Hepatic stellate cell (primary cell): ENCODE measurements at regions not wholly inside any gene's neighbourhood (a gene's known extent, or its start where the extent isn't known, plus 50 kb on each side); places are given as distances from the start of the nearest gene placed in this dataset.
A peak's percentile ranks its signal among the peaks of the same experiment; 100 is the strongest.

Experiments
- DNase-seq: peaks from one replicate; pipeline ENCODE4 v3.0.0; 2011; ENCODE audit warnings: low spot score

- no peak for DNase-seq
Measured at GRCh38 chr2:9156483-9156882, 50.1 kb upstream of the ASAP2 start.

DNA sequence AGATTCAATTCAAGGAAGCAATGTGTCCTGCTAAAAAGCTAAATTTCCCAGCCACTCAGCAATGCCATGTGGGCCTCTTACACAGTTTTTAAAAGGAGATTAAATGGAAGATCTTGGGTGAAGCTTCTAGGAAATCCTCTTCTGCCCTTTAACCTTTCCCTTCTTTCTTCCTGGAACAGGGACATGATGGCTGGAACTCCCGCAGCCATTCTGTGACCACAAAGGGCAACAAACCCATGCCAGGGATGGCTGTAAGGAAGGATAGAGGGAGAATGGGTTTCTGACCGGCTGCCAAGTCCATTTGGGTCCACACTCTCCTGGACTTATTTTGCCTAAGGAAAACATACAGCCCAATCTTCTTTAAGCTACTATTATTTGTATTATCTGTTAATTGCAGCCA lies 52.6 kb upstream of the ASAP2 start:
- DNase-seq, result no peak

DNA sequence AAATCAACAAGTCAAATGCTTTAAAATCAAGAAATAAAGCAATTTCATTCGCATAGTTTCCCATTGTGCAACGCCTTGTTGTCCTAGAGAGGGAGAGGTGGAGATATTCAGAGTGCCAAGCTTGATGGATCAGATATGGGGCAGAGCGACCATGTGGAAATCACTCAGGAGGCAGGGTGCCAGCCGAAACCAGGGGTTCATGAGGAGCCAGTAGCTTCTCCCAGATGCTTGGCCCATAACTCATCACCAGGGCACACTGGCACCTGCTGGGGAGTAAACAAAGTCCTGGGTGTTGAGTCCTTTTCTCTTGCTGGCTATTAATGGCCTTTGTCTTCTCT lies 53.0 kb upstream of the ASAP2 start:
- no peak for DNase-seq

GRCh38 chr2:9152975-9153642 lies 53.5 kb upstream of the ASAP2 start:
- DNase-seq, result peak; percentile 29

GRCh38 chr2:9150906-9151305 lies 55.7 kb upstream of the ASAP2 start:
- no peak for DNase-seq

DNA sequence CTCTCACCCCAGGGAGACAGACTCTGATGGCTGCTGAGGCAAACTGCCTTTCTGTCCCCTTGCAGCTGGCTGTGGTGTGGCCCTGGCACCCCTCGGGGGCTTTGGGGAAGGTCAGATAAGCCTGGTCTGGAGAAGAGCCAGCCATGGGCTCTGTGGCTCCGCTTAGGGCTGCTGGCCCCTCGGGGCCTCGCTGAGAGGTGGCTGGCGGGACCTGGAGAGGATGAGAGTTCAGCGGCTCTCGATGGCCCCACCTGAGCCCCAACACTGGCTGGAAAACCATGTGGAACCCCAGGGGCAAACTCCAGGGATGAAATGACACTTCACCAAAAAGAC lies 56.1 kb upstream of the ASAP2 start:
- DNase-seq, result no peak

DNA sequence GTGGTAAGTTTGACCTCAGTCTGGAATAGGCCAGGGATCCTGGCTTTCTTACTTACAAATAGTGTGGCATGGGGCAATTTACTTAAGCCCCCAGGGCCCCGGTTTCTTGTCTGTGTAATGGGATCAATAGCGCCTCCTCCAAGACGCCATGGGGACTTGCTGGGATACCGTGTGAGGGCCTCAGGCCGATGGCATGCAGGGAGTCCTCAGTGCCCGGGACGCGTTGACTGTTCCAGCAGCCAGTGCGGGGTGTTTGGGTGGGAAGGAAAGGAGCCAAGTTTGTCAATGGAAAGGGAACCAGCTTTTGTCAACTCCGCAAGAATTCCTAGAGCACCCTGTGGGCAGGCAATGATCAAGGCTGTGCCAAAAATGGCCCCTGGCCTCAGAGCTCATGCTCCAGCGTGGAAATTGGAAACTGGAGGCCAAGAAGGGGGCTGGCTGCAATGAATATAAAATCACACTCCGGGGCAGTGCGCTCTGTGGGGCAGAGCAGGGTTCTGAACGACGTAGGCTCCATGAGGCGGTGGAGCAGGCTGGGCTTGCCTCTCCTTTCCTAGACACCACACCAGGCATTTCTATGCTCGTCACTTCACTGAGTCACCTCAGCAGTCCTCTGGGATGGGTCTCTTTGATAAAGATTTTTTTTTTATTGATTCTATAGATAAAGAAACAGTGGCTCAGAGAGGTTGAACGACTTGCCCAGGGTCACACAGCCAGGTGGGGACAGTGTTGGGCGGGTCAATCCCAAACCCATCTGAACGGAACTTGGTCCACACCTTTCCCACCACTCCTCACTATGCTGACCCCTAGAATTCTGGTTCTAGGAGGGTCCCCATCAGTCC lies 56.7 kb upstream of the ASAP2 start:
- no peak for DNase-seq

GRCh38 chr2:9149388-9149660 lies 57.3 kb upstream of the ASAP2 start:
- no peak for DNase-seq

DNA sequence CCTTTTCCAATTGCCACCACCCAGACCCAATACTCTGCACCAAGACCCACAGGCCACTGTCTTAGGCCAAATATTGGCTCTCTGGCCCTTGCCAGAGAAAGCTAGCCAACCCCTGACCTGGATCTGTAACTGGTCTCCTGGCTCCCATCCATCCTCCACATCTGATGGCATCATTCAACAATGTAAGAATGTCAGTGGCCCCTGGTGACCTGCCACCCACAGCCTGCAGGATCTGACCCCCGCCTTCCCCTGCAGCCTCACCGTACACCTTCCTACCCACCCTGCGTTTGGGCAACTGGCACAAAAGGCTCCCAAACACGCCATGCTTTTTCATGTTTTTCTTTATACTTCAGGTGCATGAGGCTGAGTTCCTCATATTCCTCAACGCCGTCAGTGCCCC lies 60.0 kb upstream of the ASAP2 start:
- no peak for DNase-seq

DNA sequence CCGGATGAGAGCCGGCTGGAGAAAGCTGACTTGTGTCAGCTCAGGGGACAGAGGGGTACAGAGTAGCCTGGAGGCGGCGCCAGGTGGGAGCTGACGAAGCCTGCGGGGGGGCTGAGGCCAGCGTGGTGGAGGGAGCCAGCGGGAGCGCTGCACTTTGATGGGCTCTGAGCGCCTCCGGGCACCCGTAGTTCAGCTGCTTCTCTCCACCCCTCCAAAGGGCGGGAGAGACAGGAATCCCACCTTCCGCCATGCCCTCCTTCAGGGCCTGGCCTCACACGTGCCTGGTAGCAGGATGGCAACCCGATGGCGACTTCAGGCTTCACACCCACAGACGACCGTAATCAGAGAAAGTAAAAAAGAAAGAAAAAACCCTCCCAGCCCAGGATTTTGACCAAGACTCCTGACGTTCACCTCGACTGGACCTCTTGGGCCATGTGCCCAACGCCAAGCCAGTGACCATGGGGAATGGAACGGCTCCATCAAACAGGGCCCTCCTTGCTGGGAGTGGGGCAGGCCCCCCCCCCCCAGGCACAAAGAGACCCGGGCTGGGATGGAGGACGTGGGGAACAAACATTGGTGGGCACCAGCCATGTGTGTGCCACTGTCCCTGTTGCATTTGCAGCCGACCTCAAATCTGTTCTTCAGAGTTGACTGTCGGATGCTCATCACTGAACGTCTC lies 60.7 kb upstream of the ASAP2 start:
- no peak for DNase-seq

DNA sequence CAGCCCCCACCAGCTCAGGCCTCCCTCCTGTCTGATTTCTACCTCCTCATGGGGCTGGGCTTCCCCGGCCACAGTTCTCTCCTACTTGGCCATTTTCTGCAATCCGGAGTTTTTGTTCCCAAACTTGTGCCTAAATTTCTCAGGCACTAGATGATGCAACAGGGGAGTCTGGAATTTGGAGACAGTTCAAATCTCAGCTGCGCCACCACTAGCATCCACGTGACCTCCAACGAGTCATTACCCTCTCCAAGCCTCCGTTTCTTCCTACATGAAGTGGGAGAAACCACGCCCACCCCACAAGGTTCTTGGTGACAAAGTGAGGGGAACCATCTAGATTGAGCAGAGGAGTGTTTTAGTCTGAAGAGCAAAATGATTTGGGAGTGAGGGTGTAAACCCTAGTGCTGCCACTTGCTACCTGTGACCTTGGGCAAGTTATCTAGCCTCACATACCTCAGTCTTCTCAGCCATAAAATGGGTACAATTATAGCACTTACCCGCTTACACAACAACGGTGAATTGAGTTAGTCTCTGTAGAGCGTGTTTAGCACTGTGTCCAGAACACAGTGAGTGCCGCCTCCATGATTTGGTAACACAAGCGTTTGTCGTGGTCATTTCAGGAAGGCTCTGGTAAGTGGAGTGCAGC lies 61.4 kb upstream of the ASAP2 start:
- peak; percentile 64 for DNase-seq

GRCh38 chr2:9144617-9145016 lies 62.0 kb upstream of the ASAP2 start:
- DNase-seq, result no peak

DNA sequence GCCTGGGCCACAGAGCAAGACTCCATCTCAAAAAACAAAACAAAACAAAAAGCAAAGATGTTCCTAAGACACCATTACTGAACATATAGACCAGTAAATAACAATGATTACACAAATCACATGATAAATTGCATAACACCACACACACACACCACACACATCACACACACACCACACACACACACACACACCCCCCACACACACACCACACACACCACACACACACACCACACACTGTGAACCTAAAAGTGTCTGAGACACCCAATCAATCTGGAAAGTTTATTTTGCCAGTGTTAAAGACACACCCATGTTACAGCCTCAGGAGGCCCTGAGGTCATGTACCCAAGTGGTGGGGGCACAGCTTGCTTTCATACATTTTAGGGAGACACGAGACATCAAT lies 62.6 kb upstream of the ASAP2 start:
- DNase-seq, result no peak

DNA sequence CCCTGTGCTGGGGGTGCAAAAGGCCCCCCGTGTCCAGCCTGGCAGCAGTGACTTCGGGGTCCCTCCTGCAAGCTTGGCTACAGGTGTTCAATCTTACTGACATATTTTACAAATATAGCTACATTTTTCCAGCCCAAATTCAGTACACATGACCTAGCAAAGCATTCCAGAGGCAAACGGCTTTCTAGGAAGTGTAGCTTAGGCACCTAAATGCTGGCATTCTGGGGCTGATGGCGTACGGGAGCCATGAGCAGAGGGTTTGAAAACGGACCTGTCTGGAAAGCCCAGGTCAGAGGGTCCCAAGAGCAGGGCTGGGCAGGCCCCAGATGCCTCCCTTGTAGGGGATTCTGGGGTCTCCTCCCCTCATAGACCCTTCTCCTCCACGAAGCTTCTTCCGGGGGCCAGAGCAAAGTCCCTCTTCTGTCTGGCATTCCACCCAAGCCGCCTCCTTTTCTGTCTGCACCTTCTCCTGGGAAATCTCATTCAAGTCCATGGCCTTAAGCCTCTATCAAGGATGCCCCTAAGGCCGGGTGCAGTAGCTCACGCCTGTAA lies 63.3 kb upstream of the ASAP2 start:
- DNase-seq, result peak; percentile 35

- DNase-seq, result peak; percentile 93
Measured at GRCh38 chr2:9142551-9143263, 63.9 kb upstream of the ASAP2 start.

GRCh38 chr2:9141706-9142460 lies 64.7 kb upstream of the ASAP2 start:
- DNase-seq, result no peak

DNA sequence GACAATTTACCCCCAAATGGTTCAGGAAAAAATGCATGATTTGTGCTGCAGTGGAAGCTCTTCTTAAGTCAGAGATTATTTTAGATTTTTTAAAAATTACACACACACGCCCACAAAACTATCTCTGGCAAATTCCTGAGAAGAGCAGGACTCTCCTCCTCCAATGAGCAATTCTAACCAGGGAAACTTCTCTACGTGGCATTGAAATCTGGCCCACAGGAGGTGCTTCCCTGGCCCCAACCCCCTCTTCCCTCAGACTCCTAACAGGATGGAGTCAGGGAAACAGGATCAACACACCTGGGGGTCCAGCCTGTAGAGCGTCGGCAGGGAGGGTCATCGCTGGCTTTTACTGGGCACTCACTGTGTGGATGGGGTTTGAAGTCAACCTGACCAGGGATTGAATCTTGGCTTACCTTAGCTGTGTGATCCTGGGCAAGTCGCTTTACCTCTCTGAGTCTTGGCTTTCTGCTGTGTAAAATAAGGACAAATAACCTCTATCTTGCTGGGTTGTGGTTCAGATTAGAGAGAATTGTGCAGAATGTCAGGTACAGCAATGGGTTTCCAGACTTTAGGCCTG lies 65.4 kb upstream of the ASAP2 start:
- DNase-seq, result peak; percentile 67

DNA sequence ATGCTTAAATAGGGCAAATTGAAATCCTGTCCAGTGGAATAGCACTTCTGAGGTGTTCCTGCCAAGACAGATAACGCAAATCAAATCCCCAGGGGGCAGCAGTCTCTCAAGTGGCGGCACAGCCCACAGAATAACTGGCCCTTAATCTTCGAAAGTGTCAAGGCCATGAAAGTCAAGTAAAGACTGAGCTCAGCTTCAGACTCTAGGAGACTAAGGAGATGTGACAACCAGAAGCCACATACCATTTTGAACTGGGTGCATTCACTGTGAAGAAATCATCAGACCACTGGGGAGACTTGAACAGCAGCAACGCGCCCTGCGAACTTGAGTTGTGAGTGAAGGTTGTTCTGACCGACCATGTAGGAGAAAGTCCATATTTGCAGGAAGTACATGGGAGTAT lies 66.0 kb upstream of the ASAP2 start:
- no peak for DNase-seq

GRCh38 chr2:9139491-9140443 lies 66.8 kb upstream of the ASAP2 start:
- DNase-seq, result peak; percentile 79
